SK-N-SH (cell line): ENCODE measurements at regions not wholly inside any gene's neighbourhood (a gene's known extent, or its start where the extent isn't known, plus 50 kb on each side); places are given as distances from the start of the nearest gene placed in this dataset.

ENCODE experiments used
- CTCF ChIA-PET: fragments of 300-600, 350-600 bp; formaldehyde crosslinking; extraction: SDS; loops from one replicate; lab custom pipeline; 2021; lab: Yijun Ruan, JAX
- POLR2A ChIA-PET: fragments of 350-600 bp; sonication (Branson Sonifier 250); formaldehyde crosslinking; extraction: SDS; loops from one replicate; lab custom pipeline; 2020; ENCODE audit warnings: antibody characterized with exemption, inconsistent platforms; lab: Yijun Ruan, JAX
- DNase-seq: peaks from one replicate; pipeline ENCODE4 v3.0.0; 2012
- H2AFZ ChIP-seq: fragments of 200-600 bp; sonication (generic); 2 replicates; pipeline ENCODE4 v1.8.1; 2016; ENCODE audit warnings: antibody characterized with exemption, mild to moderate bottlenecking, low read depth
- H3F3A ChIP-seq: fragments of 200-600 bp; sonication (generic); replicated peaks from 2 replicates; pipeline ENCODE3; 2016; ENCODE audit warnings: antibody characterized with exemption, mild to moderate bottlenecking; ENCODE audit not compliant: insufficient read depth
- H3K27ac ChIP-seq, 2 experiments: fragments of 200-500 bp in 1 of 2; fragments of 200-600 bp in 1 of 2; sonication (Bioruptor generic) in 1 of 2; sonication (generic), shearing (Covaris generic) in 1 of 2; 2 replicates each; pipeline versions ENCODE4 v1.5.1 to v1.6.1; 2014 to 2016; ENCODE audit warnings: low read depth in 2 of 2, inconsistent platforms in 1 of 2, low read length in 1 of 2, mild to moderate bottlenecking in 1 of 2, mixed read lengths in 1 of 2
- H3K27me3 ChIP-seq: fragments of 200-600 bp; sonication (generic), shearing (Covaris generic); 2 replicates; pipeline ENCODE4 v1.6.1; 2016; ENCODE audit warnings: mixed run types; ENCODE audit not compliant: insufficient read depth
- H3K36me3 ChIP-seq, 2 experiments: fragments of 200-500 bp in 1 of 2; fragments of 200-600 bp in 1 of 2; sonication (Bioruptor generic) in 1 of 2; sonication (generic) in 1 of 2; replicated peaks in 1 of 2; 2 replicates each; pipeline versions ENCODE3 to v1.5.1; 2014 to 2016; ENCODE audit warnings: low read length in 1 of 2, mild to moderate bottlenecking in 1 of 2; ENCODE audit not compliant: insufficient read depth in 2 of 2, control insufficient read depth in 1 of 2
- H3K4me1 ChIP-seq, 2 experiments: fragments of 200-500 bp in 1 of 2; fragments of 200-600 bp in 1 of 2; sonication (Bioruptor generic) in 1 of 2; sonication (generic), shearing (Covaris generic) in 1 of 2; 2 replicates each; pipeline versions ENCODE4 v1.5.1 to v1.6.1; 2014 to 2016; ENCODE audit warnings: low read depth in 1 of 2, low read length in 1 of 2, mixed run types in 1 of 2; ENCODE audit not compliant: insufficient read depth in 2 of 2, control insufficient read depth in 1 of 2
- H3K4me2 ChIP-seq: fragments of 200-600 bp; sonication (generic), shearing (Covaris generic); 2 replicates; pipeline ENCODE4 v1.6.1; 2017; ENCODE audit warnings: mixed run types
- H3K4me3 ChIP-seq, 2 experiments: fragments of 200-500 bp in 1 of 2; fragments of 200-600 bp in 1 of 2; sonication (Bioruptor generic) in 1 of 2; sonication (generic), shearing (Covaris generic) in 1 of 2; 2 replicates each; pipeline versions ENCODE4 v1.5.1 to v1.8.1; 2014 to 2016; ENCODE audit warnings: low read depth in 2 of 2, inconsistent platforms in 1 of 2, low read length in 1 of 2, mild to moderate bottlenecking in 1 of 2, mixed read lengths in 1 of 2, moderate library complexity in 1 of 2
- H3K79me2 ChIP-seq: fragments of 200-600 bp; sonication (generic); 2 replicates; pipeline ENCODE4 v1.8.1; 2017; ENCODE audit warnings: mild to moderate bottlenecking; ENCODE audit not compliant: insufficient read depth
- H3K9ac ChIP-seq: fragments of 200-600 bp; sonication (generic); 2 replicates; pipeline ENCODE4 v1.6.1; 2017; ENCODE audit warnings: mixed run types
- H3K9me2 ChIP-seq: fragments of 200-600 bp; sonication (generic); 2 replicates; pipeline ENCODE4 v1.6.1; 2017; ENCODE audit warnings: mixed run types
- H3K9me3 ChIP-seq: fragments of 200-600 bp; sonication (generic); 2 replicates; pipeline ENCODE4 v1.6.1; 2017; ENCODE audit warnings: mixed run types, mild to moderate bottlenecking, moderate library complexity
- H4K20me1 ChIP-seq: fragments of 200-600 bp; sonication (generic); 2 replicates; pipeline ENCODE4 v1.6.1; 2017; ENCODE audit warnings: mild to moderate bottlenecking, mixed run types; ENCODE audit not compliant: insufficient read depth
- ELF1 ChIP-seq: IDR thresholded peaks from 2 replicates; pipeline ENCODE4 v1.4.0; 2012
- EZH2phosphoT487 ChIP-seq: fragments of 200-600 bp; sonication (generic); IDR thresholded peaks from 2 replicates; pipeline ENCODE4 v1.6.1; 2017; ENCODE audit warnings: low read depth, mixed run types, mild to moderate bottlenecking, antibody characterized with exemption, moderate library complexity, borderline replicate concordance
- FOSL2 ChIP-seq: IDR thresholded peaks from 2 replicates; pipeline ENCODE4 v1.4.0; 2012; ENCODE audit warnings: low read depth, mild to moderate bottlenecking, moderate library complexity, borderline replicate concordance
- FOXM1 ChIP-seq: IDR thresholded peaks from 2 replicates; pipeline ENCODE4 v1.4.0; 2012; ENCODE audit warnings: low read depth, mild to moderate bottlenecking
- GABPA ChIP-seq: IDR thresholded peaks from 2 replicates; pipeline ENCODE4 v1.4.0; 2012; ENCODE audit warnings: low read depth, mild to moderate bottlenecking
- GATA2 ChIP-seq: sonication (generic); formaldehyde crosslinking; IDR thresholded peaks from 2 replicates; pipeline ENCODE4 v1.5.0; 2020; ENCODE audit warnings: mild to moderate bottlenecking, missing genetic modification reagents
- IRF3 ChIP-seq: fragments of 150-350 bp; IDR thresholded peaks from 2 replicates; pipeline ENCODE4 v1.6.1; 2016; ENCODE audit warnings: mild to moderate bottlenecking, low read depth, low read length
- JUND ChIP-seq: IDR thresholded peaks from 2 replicates; pipeline ENCODE4 v1.4.0; 2012
- NFIC ChIP-seq: IDR thresholded peaks from 2 replicates; pipeline ENCODE4 v1.4.0; 2012; ENCODE audit warnings: borderline replicate concordance
- NRF1 ChIP-seq: IDR thresholded peaks from 2 replicates; pipeline ENCODE4 v1.6.1; 2012; ENCODE audit warnings: low read depth, mild to moderate bottlenecking, low read length
- RAD21 ChIP-seq: IDR thresholded peaks from 2 replicates; pipeline ENCODE4 v1.6.1; 2012; ENCODE audit warnings: mild to moderate bottlenecking, low read length
- RXRA ChIP-seq: IDR thresholded peaks from 2 replicates; pipeline ENCODE4 v1.4.0; 2012; ENCODE audit warnings: low read depth, mild to moderate bottlenecking, borderline replicate concordance
- SIN3A ChIP-seq: IDR thresholded peaks from 2 replicates; pipeline ENCODE4 v1.6.1; 2012; ENCODE audit warnings: low read depth, mild to moderate bottlenecking, low read length, moderate library complexity, borderline replicate concordance
- SMC3 ChIP-seq: IDR thresholded peaks from 2 replicates; pipeline ENCODE4 v1.6.1; 2012; ENCODE audit warnings: low read depth, low read length, improper control_type of control experiment
- TAF1 ChIP-seq: IDR thresholded peaks from 2 replicates; pipeline ENCODE4 v1.6.1; 2012; ENCODE audit warnings: low read depth, mild to moderate bottlenecking, low read length, moderate library complexity, borderline replicate concordance
- USF2 ChIP-seq: fragments of 150-350 bp; IDR thresholded peaks from 2 replicates; pipeline ENCODE4 v1.6.1; 2017; ENCODE audit warnings: antibody characterized with exemption, low read length, low read depth, borderline replicate concordance
- ZBTB33 ChIP-seq: IDR thresholded peaks from 2 replicates; pipeline ENCODE4 v1.4.0; 2012; ENCODE audit warnings: low read depth, borderline replicate concordance
- WGBS: methylation state at CpG from one replicate; pipeline ENCODE4 v1.1.6; 2017; ENCODE audit warnings: low lambda C conversion rate; 5-methylcytosine and 5-hydroxymethylcytosine counted together
- TF ChIP-seq, protein P1 (sequence below): IDR thresholded peaks from 2 replicates; pipeline ENCODE4 v1.4.0; 2012; ENCODE audit warnings: low read depth, borderline replicate concordance
- TF ChIP-seq, protein P2 (sequence below): IDR thresholded peaks from 2 replicates; pipeline ENCODE4; 2012

GRCh38 chr22:26981541-26981940 lies 324.2 kb downstream of the MIAT start (continued):
- TF ChIP-seq, protein P1, sequence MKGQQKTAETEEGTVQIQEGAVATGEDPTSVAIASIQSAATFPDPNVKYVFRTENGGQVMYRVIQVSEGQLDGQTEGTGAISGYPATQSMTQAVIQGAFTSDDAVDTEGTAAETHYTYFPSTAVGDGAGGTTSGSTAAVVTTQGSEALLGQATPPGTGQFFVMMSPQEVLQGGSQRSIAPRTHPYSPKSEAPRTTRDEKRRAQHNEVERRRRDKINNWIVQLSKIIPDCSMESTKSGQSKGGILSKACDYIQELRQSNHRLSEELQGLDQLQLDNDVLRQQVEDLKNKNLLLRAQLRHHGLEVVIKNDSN, result no peak
- TF ChIP-seq TAF1, result no peak
- no peak for TF ChIP-seq NFIC
- TF ChIP-seq RXRA, result no peak
- TF ChIP-seq GABPA, result no peak

- POLR2A ChIA-PET, result no interaction called here
- Histone ChIP-seq H3K4me1 (peaks cover 0 to 14% of the 10 kb centered on the region in 2 experiments; a peak in 1 of 4 replicates), H4K20me1 (no peaks in the 10 kb centered on the region), H3K9me2 (no peaks in the 10 kb centered on the region)
- CTCF ChIA-PET, result interaction anchor here (0.6 kb wide), 1 partner anchor 128 kb away, joined by 3 read pairs; no protein-coding TSS in a partner anchor
- TF ChIP-seq EZH2phosphoT487 (no peak), FOXM1 (no peak)
- TF ChIP-seq, all 33 proteins: peak for 0
- Histone ChIP-seq H3K79me2 (no peaks in the 10 kb centered on the region), H3K4me3 (no peak overlapping the region), H3K27ac (no peak overlapping the region), H3K9ac (no peak overlapping the region), H3K27me3 (no peaks in the 10 kb centered on the region), H3K9me3 (no peaks in the 10 kb centered on the region), H3F3A (no peaks in the 10 kb centered on the region), H3K36me3 (no peaks in the 10 kb centered on the region), H2AFZ (no peak overlapping the region), H3K4me2 (no peak overlapping the region)
- no peak for DNase-seq
- WGBS, result 7% methylated on average over 1 of the region's 1 CpG
These were observed 325.9 kb downstream of the MIAT start for GRCh38 chr22:26983311-26983710.

DNA sequence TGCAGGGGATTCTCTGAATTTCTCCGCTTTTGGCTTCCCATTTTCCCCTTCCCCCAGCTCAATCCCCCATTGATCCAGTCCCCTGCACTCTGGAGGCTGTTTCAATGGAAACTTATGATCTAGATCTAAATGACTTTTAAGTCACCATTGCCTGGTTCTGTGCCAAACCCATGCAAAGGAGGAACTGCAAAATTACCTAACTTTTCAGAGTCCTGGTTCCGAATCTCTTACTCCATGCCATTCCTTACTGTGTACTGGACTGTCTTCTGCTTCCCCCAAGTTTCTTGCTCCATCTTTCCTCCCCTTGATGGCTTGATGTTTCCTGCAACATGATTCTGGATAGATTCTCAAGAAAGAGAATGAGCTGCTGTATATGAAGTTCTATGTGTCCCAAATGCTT lies 327.8 kb downstream of the MIAT start:
- Histone ChIP-seq H3K4me1 (peaks cover 0 to 14% of the 10 kb centered on the region in 2 experiments; a peak in 1 of 4 replicates), H3K27me3 (no peaks in the 10 kb centered on the region), H3K4me2 (no peak overlapping the region), H3K9me3 (no peaks in the 10 kb centered on the region), H3K27ac (no peak overlapping the region), H2AFZ (no peak overlapping the region), H4K20me1 (no peaks in the 10 kb centered on the region), H3K4me3 (no peak overlapping the region), H3F3A (no peaks in the 10 kb centered on the region), H3K9ac (no peak overlapping the region), H3K36me3 (no peaks in the 10 kb centered on the region), H3K79me2 (no peaks in the 10 kb centered on the region), H3K9me2 (no peaks in the 10 kb centered on the region)
- WGBS, result 57% methylated on average over 2 of the region's 2 CpGs
- ChIA-PET CTCF (no interaction called here), POLR2A (no interaction called here)
- no peak for DNase-seq
- TF ChIP-seq GATA2 (no peak), IRF3 (no peak), GABPA (no peak), ZBTB33 (no peak), EZH2phosphoT487 (no peak), NRF1 (no peak), SMC3 (no peak), USF2 (no peak), FOSL2 (no peak), FOXM1 (no peak), RAD21 (no peak), JUND (no peak), SIN3A (no peak), ELF1 (no peak)
- TF ChIP-seq, protein P2, sequence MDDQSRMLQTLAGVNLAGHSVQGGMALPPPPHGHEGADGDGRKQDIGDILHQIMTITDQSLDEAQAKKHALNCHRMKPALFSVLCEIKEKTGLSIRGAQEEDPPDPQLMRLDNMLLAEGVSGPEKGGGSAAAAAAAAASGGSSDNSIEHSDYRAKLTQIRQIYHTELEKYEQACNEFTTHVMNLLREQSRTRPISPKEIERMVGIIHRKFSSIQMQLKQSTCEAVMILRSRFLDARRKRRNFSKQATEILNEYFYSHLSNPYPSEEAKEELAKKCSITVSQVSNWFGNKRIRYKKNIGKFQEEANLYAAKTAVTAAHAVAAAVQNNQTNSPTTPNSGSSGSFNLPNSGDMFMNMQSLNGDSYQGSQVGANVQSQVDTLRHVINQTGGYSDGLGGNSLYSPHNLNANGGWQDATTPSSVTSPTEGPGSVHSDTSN, result no peak
